Nephron (organoid): ENCODE measurements at regions not wholly inside any gene's neighbourhood (a gene's known extent, or its start where the extent isn't known, plus 50 kb on each side); places are given as distances from the start of the nearest gene placed in this dataset.

Source experiments
- H3K27ac Mint-ChIP-seq, 3 experiments: 2 replicates each; pipeline ENCODE4 v1.8.0; 2020; ENCODE audit warnings: mixed read lengths in 3 of 3, mild to moderate bottlenecking in 2 of 3, moderate library complexity in 1 of 3
- H3K27me3 Mint-ChIP-seq: 2 replicates; pipeline ENCODE4 v1.8.0; 2021; ENCODE audit warnings: low read depth, mild to moderate bottlenecking, moderate library complexity, mixed read lengths
- H3K36me3 Mint-ChIP-seq: 2 replicates; pipeline ENCODE4 v1.8.0; 2020; ENCODE audit warnings: low read depth, mixed read lengths
- H3K4me1 Mint-ChIP-seq: 2 replicates; pipeline ENCODE4 v1.8.0; 2020; ENCODE audit warnings: mixed read lengths
- H3K4me3 Mint-ChIP-seq, 3 experiments: 2 replicates each; pipeline ENCODE4 v1.8.0; 2020; ENCODE audit warnings: mild to moderate bottlenecking in 3 of 3, mixed read lengths in 3 of 3, moderate library complexity in 2 of 3
- H3K9me3 Mint-ChIP-seq: 2 replicates; pipeline ENCODE4 v1.8.0; 2020; ENCODE audit warnings: mixed read lengths
- CTCF ChIP-seq, 3 experiments: fragments of 200-600 bp; sonication (generic); IDR thresholded peaks; one replicate each; pipeline ENCODE4 v1.5.0; 2021; ENCODE audit warnings: antibody characterized with exemption in 3 of 3; ENCODE audit not compliant: unreplicated experiment in 3 of 3

DNA sequence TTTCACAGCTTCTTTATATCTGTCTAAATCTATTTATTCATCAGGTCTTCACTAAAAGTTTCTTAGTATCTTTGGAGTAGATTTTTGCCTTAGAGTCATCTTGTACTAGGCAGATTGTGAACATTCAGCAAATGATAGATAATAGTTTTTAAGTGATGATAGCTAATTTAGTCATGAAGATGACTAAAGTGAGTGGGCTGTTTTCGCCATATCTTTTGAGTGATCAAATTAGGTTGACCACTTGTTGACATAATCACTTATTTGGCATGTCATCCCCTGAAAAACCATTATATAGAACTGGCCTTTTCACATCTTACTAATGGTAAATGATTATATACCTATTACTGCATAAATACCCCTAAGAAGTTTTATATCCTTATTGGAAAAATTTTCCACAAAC is 999.2 kb downstream of the PCDH17 start:
- Mint-ChIP-seq H3K4me1 (no peaks in the 10 kb centered on the region), H3K27me3 (no peaks in the 10 kb centered on the region), H3K9me3 (peaks cover 9% of the 10 kb centered on the region), H3K4me3 (no peak overlapping the region), H3K27ac (no peak overlapping the region), H3K36me3 (no peaks in the 10 kb centered on the region)
- no peak for TF ChIP-seq CTCF (IDR thresholded peaks at IDR 0.05; ENCODE audit: unreplicated experiment in 3 of 3)

- Mint-ChIP-seq H3K4me1 (no peaks in the 10 kb centered on the region), H3K4me3 (no peak overlapping the region), H3K27me3 (no peaks in the 10 kb centered on the region), H3K36me3 (no peaks in the 10 kb centered on the region), H3K27ac (no peak overlapping the region), H3K9me3 (no peaks in the 10 kb centered on the region)
- TF ChIP-seq CTCF (IDR thresholded peaks at IDR 0.05; ENCODE audit: unreplicated experiment in 3 of 3) = no peak
Observed at GRCh38 chr13:58633226-58633625, 1001.7 kb downstream of the PCDH17 start.

DNA sequence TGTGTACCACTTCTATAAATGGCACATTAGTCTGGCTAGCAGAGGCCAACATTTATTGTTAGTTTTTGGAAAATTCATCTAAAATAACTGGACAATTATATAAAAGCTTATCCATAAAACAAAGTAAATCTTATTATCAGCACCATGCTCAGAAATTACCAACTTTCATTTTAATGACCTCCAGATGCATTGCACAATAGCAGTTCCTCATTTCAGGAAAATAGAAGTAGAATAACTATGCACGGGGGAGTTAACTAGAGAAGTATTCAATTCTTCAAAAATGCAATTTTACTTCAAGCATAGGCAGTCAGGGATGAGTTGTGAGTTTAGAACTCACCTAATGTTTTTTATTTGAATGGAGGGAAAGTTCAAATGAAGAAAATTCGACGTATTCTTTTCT is 1023.5 kb downstream of the PCDH17 start:
- Mint-ChIP-seq H3K27ac (no peak overlapping the region), H3K4me1 (no peaks in the 10 kb centered on the region), H3K4me3 (no peak overlapping the region), H3K36me3 (no peaks in the 10 kb centered on the region), H3K27me3 (no peaks in the 10 kb centered on the region), H3K9me3 (no peaks in the 10 kb centered on the region)
- TF ChIP-seq CTCF (IDR thresholded peaks at IDR 0.05; ENCODE audit: unreplicated experiment in 3 of 3) = no peak

GRCh38 chr13:58660826-58661225 is 1029.3 kb downstream of the PCDH17 start:
- no peaks in the 10 kb centered on the region for H3K9me3 Mint-ChIP-seq
- no peaks in the 10 kb centered on the region for H3K36me3 Mint-ChIP-seq
- no peaks in the 10 kb centered on the region for H3K27me3 Mint-ChIP-seq
- no peak for TF ChIP-seq CTCF (IDR thresholded peaks at IDR 0.05; ENCODE audit: unreplicated experiment in 3 of 3)
- H3K4me3 Mint-ChIP-seq = no peak overlapping the region
- no peaks in the 10 kb centered on the region for H3K4me1 Mint-ChIP-seq
- no peak overlapping the region for H3K27ac Mint-ChIP-seq

DNA sequence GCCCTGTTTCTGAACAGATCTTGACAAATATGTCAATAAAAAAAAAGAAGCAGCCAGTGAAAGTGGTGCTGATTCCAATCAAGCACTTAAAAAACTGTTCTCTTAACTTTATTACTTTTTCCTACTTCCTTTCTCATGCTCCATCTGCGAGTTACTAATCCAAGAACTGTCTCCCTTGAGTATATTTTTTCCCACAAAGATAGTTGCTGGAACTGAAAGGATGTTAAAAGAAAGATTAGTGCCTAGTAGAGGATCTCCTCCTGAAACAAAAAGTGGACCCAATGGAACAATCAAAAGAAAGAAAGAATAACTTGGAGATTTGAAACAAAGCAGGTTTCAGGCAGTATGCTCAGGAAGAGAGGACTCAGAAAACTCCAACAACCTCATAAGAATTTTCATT is 1034.8 kb downstream of the PCDH17 start:
- TF ChIP-seq CTCF (IDR thresholded peaks at IDR 0.05; ENCODE audit: unreplicated experiment in 3 of 3) = no peak
- no peaks in the 10 kb centered on the region for H3K4me1 Mint-ChIP-seq
- no peak overlapping the region for H3K4me3 Mint-ChIP-seq
- no peaks in the 10 kb centered on the region for H3K9me3 Mint-ChIP-seq
- H3K27me3 Mint-ChIP-seq = no peaks in the 10 kb centered on the region
- H3K36me3 Mint-ChIP-seq = no peaks in the 10 kb centered on the region
- H3K27ac Mint-ChIP-seq = no peak overlapping the region

DNA sequence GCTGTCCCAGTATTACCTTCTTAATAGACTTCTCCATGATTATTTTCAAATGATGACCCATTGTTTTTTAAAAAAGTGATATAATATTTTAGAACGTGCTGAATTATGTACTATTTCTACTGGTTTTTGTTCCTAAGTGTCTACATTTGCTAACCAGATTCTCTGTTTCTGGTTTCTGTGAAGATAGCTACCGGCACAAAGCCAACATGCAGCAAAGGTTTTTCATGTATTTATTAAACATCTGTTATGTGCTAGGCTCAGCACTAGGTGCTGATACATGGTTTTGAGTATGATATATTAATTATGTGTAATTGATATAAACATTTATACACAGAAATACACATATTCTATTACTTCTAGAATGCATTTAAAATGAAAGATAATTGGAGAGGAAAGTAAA is 1035.6 kb downstream of the PCDH17 start:
- H3K36me3 Mint-ChIP-seq = no peaks in the 10 kb centered on the region
- H3K4me1 Mint-ChIP-seq = no peaks in the 10 kb centered on the region
- TF ChIP-seq CTCF (IDR thresholded peaks at IDR 0.05; ENCODE audit: unreplicated experiment in 3 of 3) = no peak

More for the DNA sequence above, 1035.6 kb downstream of the PCDH17 start:
- Mint-ChIP-seq H3K27me3 (no peaks in the 10 kb centered on the region), H3K4me3 (no peak overlapping the region), H3K27ac (no peak overlapping the region), H3K9me3 (no peaks in the 10 kb centered on the region)
